Progenitor cell of endocrine pancreas (in vitro differentiated cells): ENCODE measurements at regions not wholly inside any gene's neighbourhood (a gene's known extent, or its start where the extent isn't known, plus 50 kb on each side); places are given as distances from the start of the nearest gene placed in this dataset.

ENCODE experiments used
- DNase-seq: peaks from one replicate; pipeline ENCODE4 v3.0.0; 2021; ENCODE audit warnings: low spot score; ENCODE audit not compliant: unreplicated experiment
- H3K27ac Mint-ChIP-seq: 2 replicates; pipeline ENCODE4 v1.8.0; 2021; ENCODE audit warnings: mild to moderate bottlenecking, moderate library complexity, mixed read lengths
- H3K27me3 Mint-ChIP-seq: 2 replicates; pipeline ENCODE4 v1.8.0; 2021; ENCODE audit warnings: mixed read lengths
- H3K36me3 Mint-ChIP-seq: 2 replicates; pipeline ENCODE4 v1.8.0; 2022; ENCODE audit warnings: mixed read lengths; ENCODE audit not compliant: insufficient read depth
- H3K4me1 Mint-ChIP-seq: 2 replicates; pipeline ENCODE4 v1.8.0; 2021; ENCODE audit warnings: low read depth, mixed read lengths
- H3K4me3 Mint-ChIP-seq: 2 replicates; pipeline ENCODE4 v1.8.0; 2021; ENCODE audit warnings: low read depth, mild to moderate bottlenecking, moderate library complexity, mixed read lengths
- H3K9me3 Mint-ChIP-seq: 2 replicates; pipeline ENCODE4 v1.8.0; 2021; ENCODE audit warnings: low read depth, mixed read lengths
- TF ChIP-seq, protein P1 (sequence below): fragments of 200-600 bp; sonication (generic); IDR thresholded peaks from one replicate; pipeline ENCODE4 v1.5.0; 2021; ENCODE audit warnings: antibody characterized with exemption, mild to moderate bottlenecking; ENCODE audit not compliant: unreplicated experiment

DNA sequence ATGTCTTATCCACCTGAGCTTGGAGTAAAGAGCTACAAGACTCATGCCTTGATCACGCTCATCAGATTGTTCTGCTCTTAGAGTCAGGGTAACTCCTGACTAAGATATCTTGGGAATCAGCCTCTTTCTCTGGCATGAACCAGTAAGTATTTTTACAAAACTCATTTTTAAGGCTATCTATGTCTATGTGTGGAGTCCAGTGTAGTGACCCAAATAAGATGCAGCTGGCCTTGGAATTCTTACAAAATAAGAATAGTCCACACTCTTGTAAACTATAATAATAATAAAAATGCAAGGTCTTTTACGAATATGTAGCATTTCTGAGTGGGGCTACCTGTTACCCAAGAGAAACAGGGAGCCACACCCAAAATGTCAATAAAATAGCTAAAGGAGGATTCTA, 498.3 kb upstream of the SYT4 start:
- no peak for DNase-seq
- H3K9me3 Mint-ChIP-seq = peaks cover 6% of the 10 kb centered on the region
- TF ChIP-seq, protein P1, sequence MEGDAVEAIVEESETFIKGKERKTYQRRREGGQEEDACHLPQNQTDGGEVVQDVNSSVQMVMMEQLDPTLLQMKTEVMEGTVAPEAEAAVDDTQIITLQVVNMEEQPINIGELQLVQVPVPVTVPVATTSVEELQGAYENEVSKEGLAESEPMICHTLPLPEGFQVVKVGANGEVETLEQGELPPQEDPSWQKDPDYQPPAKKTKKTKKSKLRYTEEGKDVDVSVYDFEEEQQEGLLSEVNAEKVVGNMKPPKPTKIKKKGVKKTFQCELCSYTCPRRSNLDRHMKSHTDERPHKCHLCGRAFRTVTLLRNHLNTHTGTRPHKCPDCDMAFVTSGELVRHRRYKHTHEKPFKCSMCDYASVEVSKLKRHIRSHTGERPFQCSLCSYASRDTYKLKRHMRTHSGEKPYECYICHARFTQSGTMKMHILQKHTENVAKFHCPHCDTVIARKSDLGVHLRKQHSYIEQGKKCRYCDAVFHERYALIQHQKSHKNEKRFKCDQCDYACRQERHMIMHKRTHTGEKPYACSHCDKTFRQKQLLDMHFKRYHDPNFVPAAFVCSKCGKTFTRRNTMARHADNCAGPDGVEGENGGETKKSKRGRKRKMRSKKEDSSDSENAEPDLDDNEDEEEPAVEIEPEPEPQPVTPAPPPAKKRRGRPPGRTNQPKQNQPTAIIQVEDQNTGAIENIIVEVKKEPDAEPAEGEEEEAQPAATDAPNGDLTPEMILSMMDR = no peak
- H3K36me3 Mint-ChIP-seq = no peaks in the 10 kb centered on the region
- H3K4me3 Mint-ChIP-seq = no peak overlapping the region
- peaks cover 13% of the 10 kb centered on the region for H3K4me1 Mint-ChIP-seq
- no peaks in the 10 kb centered on the region for H3K27me3 Mint-ChIP-seq
- no peak overlapping the region for H3K27ac Mint-ChIP-seq

DNA sequence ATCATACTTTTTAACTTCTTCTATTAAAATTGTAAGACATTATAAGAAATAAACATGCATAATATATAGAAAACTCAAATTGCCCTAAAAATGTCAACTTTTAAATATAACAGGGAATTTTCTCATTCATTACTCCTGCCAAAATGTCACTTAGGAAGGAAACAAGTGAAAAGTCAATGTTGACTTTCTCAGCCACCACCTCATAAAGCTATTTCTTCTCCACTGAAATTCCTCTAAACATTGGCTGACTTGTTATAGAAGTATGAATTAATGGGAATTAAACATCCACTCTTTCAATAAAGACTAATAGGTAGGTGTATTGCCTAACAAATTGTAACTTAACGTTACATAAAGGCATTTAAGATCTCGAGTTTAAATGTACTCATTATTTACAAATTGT, 499.7 kb upstream of the SYT4 start:
- TF ChIP-seq, protein P1 = no peak
- no peak for DNase-seq
- no peak overlapping the region for H3K27ac Mint-ChIP-seq
- peaks cover 13% of the 10 kb centered on the region for H3K4me1 Mint-ChIP-seq
- H3K4me3 Mint-ChIP-seq = no peak overlapping the region
- peaks cover 6% of the 10 kb centered on the region for H3K9me3 Mint-ChIP-seq
- H3K27me3 Mint-ChIP-seq = no peaks in the 10 kb centered on the region
- H3K36me3 Mint-ChIP-seq = no peaks in the 10 kb centered on the region

DNA sequence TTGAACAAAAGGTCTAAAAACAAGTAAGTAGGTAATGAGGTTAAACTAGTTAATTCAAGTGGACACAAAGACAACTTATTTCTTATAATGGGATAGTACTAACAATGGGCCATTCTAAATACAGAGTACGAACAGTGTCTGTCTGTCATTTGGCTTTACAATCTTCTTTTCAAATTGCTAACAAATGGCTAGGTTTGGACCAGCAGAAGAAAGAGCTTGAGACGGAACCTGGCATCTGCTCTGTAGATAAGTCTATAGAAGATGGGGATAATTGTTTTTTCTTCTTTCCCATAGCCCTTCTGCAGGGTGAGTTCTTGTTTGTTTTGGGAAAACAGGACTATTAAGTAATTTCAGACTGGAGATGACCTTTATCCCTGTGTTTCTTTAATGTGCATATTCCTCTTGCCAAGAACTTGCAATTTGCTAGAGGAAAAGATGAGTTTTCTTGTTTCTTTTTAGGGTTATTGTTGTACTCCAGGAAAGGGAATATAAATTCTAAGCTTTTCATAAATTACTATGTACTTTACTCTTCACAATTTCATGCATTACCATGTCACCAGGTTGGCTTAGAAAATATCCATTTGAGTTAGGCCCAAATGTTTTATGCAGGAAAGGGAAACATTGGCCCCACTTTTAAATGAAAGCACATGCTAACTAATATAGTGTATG, 500.5 kb upstream of the SYT4 start:
- Mint-ChIP-seq H3K4me1 (peaks cover 16% of the 10 kb centered on the region), H3K36me3 (no peaks in the 10 kb centered on the region), H3K4me3 (no peak overlapping the region), H3K9me3 (peaks cover 6% of the 10 kb centered on the region), H3K27ac (no peak overlapping the region), H3K27me3 (no peaks in the 10 kb centered on the region)
- TF ChIP-seq, protein P1 = no peak
- no peak for DNase-seq

DNA sequence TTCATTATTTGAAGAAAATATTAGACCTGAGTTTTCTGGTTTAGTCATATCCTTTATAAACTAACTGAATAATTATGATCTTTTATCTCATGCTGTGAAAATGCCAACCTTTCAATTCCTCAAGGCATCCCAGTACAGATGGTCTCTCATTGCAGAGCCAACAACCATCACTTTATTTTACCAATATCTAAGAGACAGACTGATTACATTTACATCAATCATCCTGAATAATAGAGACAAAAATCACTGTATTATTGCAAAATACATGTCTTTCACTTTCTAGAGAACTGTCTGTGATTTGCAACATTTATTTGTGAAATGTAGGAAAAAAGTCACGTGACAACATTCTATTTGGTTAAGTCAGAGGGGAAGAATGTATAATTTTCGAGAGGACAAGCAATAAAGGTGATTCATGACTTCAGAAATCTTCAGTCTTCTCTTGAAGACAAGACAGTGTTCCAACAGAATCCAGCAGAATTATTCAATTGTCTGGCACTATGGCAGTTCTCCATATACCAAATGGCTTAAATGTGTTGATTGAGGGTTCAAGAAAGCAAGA, 503.6 kb upstream of the SYT4 start:
- Mint-ChIP-seq H3K4me3 (no peak overlapping the region), H3K4me1 (peaks cover 23% of the 10 kb centered on the region), H3K36me3 (no peaks in the 10 kb centered on the region), H3K27me3 (no peaks in the 10 kb centered on the region), H3K9me3 (peaks cover 2% of the 10 kb centered on the region), H3K27ac (no peak overlapping the region)
- TF ChIP-seq, protein P1 = no peak
- no peak for DNase-seq

DNA sequence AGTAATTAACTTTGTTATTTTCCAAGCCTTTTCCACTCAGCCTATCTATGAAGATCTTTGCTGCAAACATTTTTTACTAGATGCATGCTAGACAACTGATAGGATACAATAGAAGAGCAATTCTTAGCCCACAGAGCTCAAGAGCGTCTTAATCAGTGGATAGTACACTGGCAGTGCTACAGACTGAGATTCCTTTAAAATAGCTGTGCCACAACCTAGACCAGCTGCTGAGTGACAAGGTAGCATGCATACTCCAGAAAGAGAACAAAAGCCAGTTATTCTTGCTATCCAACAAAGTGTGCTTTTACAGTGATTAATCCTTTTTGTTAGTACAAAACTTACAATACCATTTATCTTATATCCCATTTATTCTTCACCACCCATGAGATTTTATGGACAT, 507.9 kb upstream of the SYT4 start:
- Mint-ChIP-seq H3K9me3 (no peaks in the 10 kb centered on the region), H3K4me3 (no peak overlapping the region), H3K4me1 (peaks cover 14% of the 10 kb centered on the region), H3K27me3 (no peaks in the 10 kb centered on the region), H3K36me3 (no peaks in the 10 kb centered on the region), H3K27ac (no peak overlapping the region)
- no peak for DNase-seq
- TF ChIP-seq, protein P1 = no peak
